ENCODE measurements at regions not wholly inside any gene's neighbourhood (a gene's known extent, or its start where the extent isn't known, plus 50 kb on each side); places are given as distances from the start of the nearest gene placed in this dataset.
A peak's percentile ranks its signal among the peaks of the same experiment; 100 is the strongest.

DNA sequence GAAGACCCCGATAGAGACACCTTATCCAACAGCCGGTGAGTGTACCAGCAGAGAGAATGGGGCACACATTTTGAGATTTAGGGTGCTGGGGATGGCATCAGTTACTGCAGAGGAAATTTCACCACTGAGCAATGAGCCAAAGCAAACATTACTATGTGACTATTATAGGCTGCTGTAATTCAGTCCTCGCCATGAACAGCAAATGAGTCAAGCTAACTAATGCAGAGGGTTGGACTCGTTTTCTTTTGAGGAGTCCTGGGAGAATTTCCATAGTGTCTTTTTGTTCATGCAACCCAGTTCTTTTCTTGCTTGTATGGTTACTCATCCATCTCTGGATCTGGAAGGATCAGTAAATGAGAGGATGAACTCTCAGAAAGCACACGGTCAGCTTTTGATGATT lies 323.8 kb downstream of the PSAT1 start:
- intact Hi-C loops (cut with micrococcal nuclease): no loop called here
- no peaks in the 10 kb centered on the region for H3K36me3 Mint-ChIP-seq (ENCODE audit: low read depth)
- DNase-seq (no peak), ATAC-seq (ENCODE audit: low read depth) (no peak)
- H3K4me1 Mint-ChIP-seq: no peaks in the 10 kb centered on the region
- H3K27ac Mint-ChIP-seq: no peak overlapping the region
- ChIA-PET CTCF (no interaction called here), POLR2A (no interaction called here)
- H3K4me3 Mint-ChIP-seq: no peak overlapping the region
- TF ChIP-seq, protein P1, sequence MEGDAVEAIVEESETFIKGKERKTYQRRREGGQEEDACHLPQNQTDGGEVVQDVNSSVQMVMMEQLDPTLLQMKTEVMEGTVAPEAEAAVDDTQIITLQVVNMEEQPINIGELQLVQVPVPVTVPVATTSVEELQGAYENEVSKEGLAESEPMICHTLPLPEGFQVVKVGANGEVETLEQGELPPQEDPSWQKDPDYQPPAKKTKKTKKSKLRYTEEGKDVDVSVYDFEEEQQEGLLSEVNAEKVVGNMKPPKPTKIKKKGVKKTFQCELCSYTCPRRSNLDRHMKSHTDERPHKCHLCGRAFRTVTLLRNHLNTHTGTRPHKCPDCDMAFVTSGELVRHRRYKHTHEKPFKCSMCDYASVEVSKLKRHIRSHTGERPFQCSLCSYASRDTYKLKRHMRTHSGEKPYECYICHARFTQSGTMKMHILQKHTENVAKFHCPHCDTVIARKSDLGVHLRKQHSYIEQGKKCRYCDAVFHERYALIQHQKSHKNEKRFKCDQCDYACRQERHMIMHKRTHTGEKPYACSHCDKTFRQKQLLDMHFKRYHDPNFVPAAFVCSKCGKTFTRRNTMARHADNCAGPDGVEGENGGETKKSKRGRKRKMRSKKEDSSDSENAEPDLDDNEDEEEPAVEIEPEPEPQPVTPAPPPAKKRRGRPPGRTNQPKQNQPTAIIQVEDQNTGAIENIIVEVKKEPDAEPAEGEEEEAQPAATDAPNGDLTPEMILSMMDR (IDR thresholded peaks at IDR 0.05): no peak
- no peaks in the 10 kb centered on the region for H3K9me3 Mint-ChIP-seq
- H3K27me3 Mint-ChIP-seq: no peaks in the 10 kb centered on the region

- DNase-seq: no peak
- no peak overlapping the region for H3K27ac Mint-ChIP-seq
- no peak overlapping the region for H3K4me3 Mint-ChIP-seq
- no peaks in the 10 kb centered on the region for H3K9me3 Mint-ChIP-seq
- TF ChIP-seq, protein P1 (IDR thresholded peaks at IDR 0.05): no peak
- no peaks in the 10 kb centered on the region for H3K36me3 Mint-ChIP-seq (ENCODE audit: low read depth)
- no peaks in the 10 kb centered on the region for H3K27me3 Mint-ChIP-seq
- intact Hi-C loops (cut with micrococcal nuclease): no loop called here
- POLR2A ChIA-PET: no interaction called here
- no peaks in the 10 kb centered on the region for H3K4me1 Mint-ChIP-seq
- no peak for ATAC-seq (ENCODE audit: low read depth)
- CTCF ChIA-PET: no interaction called here
These were observed 325.2 kb downstream of the PSAT1 start for GRCh38 chr9:78622126-78622525.

GRCh38 chr9:78626971-78627370 lies 330.0 kb downstream of the PSAT1 start:
- CTCF ChIA-PET: no interaction called here
- no peak for DNase-seq
- H3K4me1 Mint-ChIP-seq: peaks cover 17% of the 10 kb centered on the region
- intact Hi-C loops (cut with micrococcal nuclease): no loop called here
- ATAC-seq (ENCODE audit: low read depth): no peak
- no peak overlapping the region for H3K4me3 Mint-ChIP-seq
- no peaks in the 10 kb centered on the region for H3K27me3 Mint-ChIP-seq
- H3K9me3 Mint-ChIP-seq: no peaks in the 10 kb centered on the region
- no peaks in the 10 kb centered on the region for H3K36me3 Mint-ChIP-seq (ENCODE audit: low read depth)
- POLR2A ChIA-PET: no interaction called here
- TF ChIP-seq, protein P1 (IDR thresholded peaks at IDR 0.05): no peak
- H3K27ac Mint-ChIP-seq: no peak overlapping the region

- Mint-ChIP-seq H3K4me1 (peaks cover 22% of the 10 kb centered on the region), H3K9me3 (peaks cover 4% of the 10 kb centered on the region), H3K27ac (no peak overlapping the region), H3K36me3 (ENCODE audit: low read depth) (no peaks in the 10 kb centered on the region), H3K4me3 (peak overlapping the region; percentile 21), H3K27me3 (peaks cover 3% of the 10 kb centered on the region)
- ChIA-PET POLR2A (no interaction called here), CTCF (no interaction called here)
- intact Hi-C loops (cut with micrococcal nuclease): no loop called here
- DNase-seq (no peak), ATAC-seq (ENCODE audit: low read depth) (peak; percentile 88)
- TF ChIP-seq, protein P1 (IDR thresholded peaks at IDR 0.05): no peak
These were observed 334.0 kb downstream of the PSAT1 start for GRCh38 chr9:78630966-78631365.

DNA sequence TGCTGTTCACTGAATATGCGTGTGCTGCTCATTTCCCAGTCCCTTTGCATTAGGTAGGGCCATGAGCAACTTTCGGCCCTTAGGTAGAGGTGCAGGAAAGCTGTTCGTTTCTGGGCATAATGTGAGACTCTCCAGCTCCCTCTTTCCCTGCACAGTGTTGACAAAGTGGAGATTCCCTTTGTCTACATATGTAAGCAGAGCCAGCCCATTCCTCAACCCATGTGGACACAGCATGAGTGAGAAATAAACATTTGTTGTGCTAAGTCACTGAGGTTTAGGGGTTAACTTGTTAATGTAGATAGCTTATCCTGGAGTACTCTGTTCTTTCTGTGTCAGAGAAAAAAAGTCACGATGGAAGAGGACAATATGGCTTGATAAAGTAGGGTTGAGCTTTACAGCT lies 343.8 kb downstream of the PSAT1 start:
- DNase-seq: no peak
- TF ChIP-seq, protein P1 (IDR thresholded peaks at IDR 0.05): no peak
- no peak overlapping the region for H3K27ac Mint-ChIP-seq
- H3K4me1 Mint-ChIP-seq: no peaks in the 10 kb centered on the region
- H3K27me3 Mint-ChIP-seq: no peaks in the 10 kb centered on the region
- peaks cover 4% of the 10 kb centered on the region for H3K9me3 Mint-ChIP-seq
- no peaks in the 10 kb centered on the region for H3K36me3 Mint-ChIP-seq (ENCODE audit: low read depth)
- CTCF ChIA-PET: no interaction called here
- H3K4me3 Mint-ChIP-seq: no peak overlapping the region
- intact Hi-C loops (cut with micrococcal nuclease): no loop called here
- POLR2A ChIA-PET: no interaction called here
- ATAC-seq (ENCODE audit: low read depth): no peak
